ENCODE measurements at regions not wholly inside any gene's neighbourhood (a gene's known extent, or its start where the extent isn't known, plus 50 kb on each side); places are given as distances from the start of the nearest gene placed in this dataset.

GRCh38 chr17:70968302-70968701 lies 799.0 kb downstream of the KCNJ2 start:
- 79% methylated on average over 3 of the region's 3 CpGs for WGBS
- no peak overlapping the region for H3K27ac ChIP-seq
- H3K9me3 ChIP-seq = no peaks in the 10 kb centered on the region
- TF ChIP-seq POLR2A (IDR thresholded peaks at IDR 0.05) (no peak), POLR2AphosphoS5 (IDR thresholded peaks at IDR 0.05) (no peak), CTCF (IDR thresholded peaks at IDR 0.05) (no peak), EP300 (IDR thresholded peaks at IDR 0.05) (no peak)
- no peak for DNase-seq (ENCODE audit: low spot score in 2 of 2)
- no peaks in the 10 kb centered on the region for H3K36me3 ChIP-seq
- no peaks in the 10 kb centered on the region for H3K27me3 ChIP-seq
- no peak overlapping the region for H3K4me3 ChIP-seq
- H3K4me1 ChIP-seq = no peaks in the 10 kb centered on the region

GRCh38 chr17:70969521-70970034 lies 800.2 kb downstream of the KCNJ2 start:
- WGBS = 89% methylated on average over 6 of the region's 6 CpGs
- TF ChIP-seq CTCF (IDR thresholded peaks at IDR 0.05) = no peak
- TF ChIP-seq POLR2AphosphoS5 (IDR thresholded peaks at IDR 0.05) = no peak
- no peak for TF ChIP-seq EP300 (IDR thresholded peaks at IDR 0.05)
- no peak for TF ChIP-seq POLR2A (IDR thresholded peaks at IDR 0.05)
- Histone ChIP-seq H3K4me3 (no peak overlapping the region), H3K9me3 (no peaks in the 10 kb centered on the region), H3K27ac (no peak overlapping the region), H3K36me3 (no peaks in the 10 kb centered on the region), H3K4me1 (no peaks in the 10 kb centered on the region), H3K27me3 (no peaks in the 10 kb centered on the region)
- DNase-seq (ENCODE audit: low spot score in 2 of 2) = no peak

GRCh38 chr17:70976447-70976846 lies 807.1 kb downstream of the KCNJ2 start:
- H3K27ac ChIP-seq = no peak overlapping the region
- DNase-seq (ENCODE audit: low spot score in 2 of 2) = no peak
- H3K36me3 ChIP-seq = no peaks in the 10 kb centered on the region
- H3K4me1 ChIP-seq = no peaks in the 10 kb centered on the region
- TF ChIP-seq EP300 (IDR thresholded peaks at IDR 0.05) = no peak
- TF ChIP-seq POLR2AphosphoS5 (IDR thresholded peaks at IDR 0.05) = no peak
- no peak for TF ChIP-seq CTCF (IDR thresholded peaks at IDR 0.05)
- no peak for TF ChIP-seq POLR2A (IDR thresholded peaks at IDR 0.05)
- H3K27me3 ChIP-seq = no peaks in the 10 kb centered on the region
- H3K9me3 ChIP-seq = no peaks in the 10 kb centered on the region
- no peak overlapping the region for H3K4me3 ChIP-seq

GRCh38 chr17:70984873-70985272 lies 815.5 kb downstream of the KCNJ2 start:
- no peaks in the 10 kb centered on the region for H3K27me3 ChIP-seq
- peaks cover 5% of the 10 kb centered on the region for H3K9me3 ChIP-seq
- H3K4me1 ChIP-seq = no peaks in the 10 kb centered on the region
- DNase-seq (ENCODE audit: low spot score in 2 of 2) = no peak
- WGBS = 99% methylated on average over 3 of the region's 3 CpGs
- no peaks in the 10 kb centered on the region for H3K36me3 ChIP-seq
- no peak overlapping the region for H3K27ac ChIP-seq
- no peak for TF ChIP-seq EP300 (IDR thresholded peaks at IDR 0.05)
- no peak for TF ChIP-seq CTCF (IDR thresholded peaks at IDR 0.05)
- no peak for TF ChIP-seq POLR2AphosphoS5 (IDR thresholded peaks at IDR 0.05)
- TF ChIP-seq POLR2A (IDR thresholded peaks at IDR 0.05) = no peak
- no peak overlapping the region for H3K4me3 ChIP-seq

GRCh38 chr17:70987867-70988340 lies 818.6 kb downstream of the KCNJ2 start:
- Histone ChIP-seq H3K4me3 (no peak overlapping the region), H3K9me3 (peaks cover 5% of the 10 kb centered on the region), H3K27me3 (no peaks in the 10 kb centered on the region), H3K27ac (no peak overlapping the region), H3K36me3 (no peaks in the 10 kb centered on the region), H3K4me1 (no peaks in the 10 kb centered on the region)
- TF ChIP-seq EP300 (IDR thresholded peaks at IDR 0.05) (no peak), POLR2A (IDR thresholded peaks at IDR 0.05) (no peak), CTCF (IDR thresholded peaks at IDR 0.05) (no peak), POLR2AphosphoS5 (IDR thresholded peaks at IDR 0.05) (no peak)
- DNase-seq (ENCODE audit: low spot score in 2 of 2) = no peak
- 41% methylated on average over 4 of the region's 4 CpGs for WGBS
